K562 (cell line): ENCODE measurements at regions not wholly inside any gene's neighbourhood (a gene's known extent, or its start where the extent isn't known, plus 50 kb on each side); places are given as distances from the start of the nearest gene placed in this dataset.

Source experiments
- AFF4 ChIP-seq: sonication (generic); formaldehyde crosslinking; IDR thresholded peaks from 2 replicates; pipeline ENCODE4 v1.8.0; 2023; ENCODE audit warnings: mild to moderate bottlenecking, missing genetic modification reagents
- E2F8 ChIP-seq: fragments of 450-650 bp; IDR thresholded peaks from 2 replicates; pipeline ENCODE4 v1.7.1; 2018; ENCODE audit warnings: mild to moderate bottlenecking, low read depth; ENCODE audit not compliant: partially characterized antibody
- ETS1 ChIP-seq: conservative IDR thresholded peaks from 2 replicates; pipeline ENCODE4 v1.6.1; 2011; ENCODE audit warnings: low read depth, mild to moderate bottlenecking, low read length; ENCODE audit not compliant: control insufficient read depth
- HCFC1 ChIP-seq: IDR thresholded peaks from 2 replicates; pipeline ENCODE4 v1.6.1; 2012; ENCODE audit warnings: low read depth, low read length, improper control_type of control experiment
- NR4A1 ChIP-seq, 2 experiments: fragments of 250-450 bp in 1 of 2; fragments of 450-650 bp in 1 of 2; sonication (Bioruptor Pico) in 1 of 2; IDR thresholded peaks; 2 replicates each; pipeline versions ENCODE4 v1.4.0 to v1.6.1; 2016 to 2020; ENCODE audit warnings: mild to moderate bottlenecking in 2 of 2, missing compliant biosample characterization in 1 of 2, missing genetic modification characterization in 1 of 2, moderate library complexity in 1 of 2
- RBBP5 ChIP-seq: fragments of 200-600 bp; sonication (generic); IDR thresholded peaks from 2 replicates; pipeline ENCODE4 v1.6.1; 2012; ENCODE audit warnings: borderline replicate concordance, mild to moderate bottlenecking, low read length, control low read depth, inconsistent platforms; ENCODE audit not compliant: insufficient read depth, poor library complexity, severe bottlenecking
- RHOXF2B ChIP-seq: fragments of 250-450 bp; sonication (Bioruptor Pico); conservative IDR thresholded peaks from 2 replicates; pipeline ENCODE4 v1.5.1; 2021
- SAP30 ChIP-seq: fragments of 200-600 bp; sonication (generic); IDR thresholded peaks from 2 replicates; pipeline ENCODE4 v1.6.1; 2012; ENCODE audit warnings: borderline replicate concordance, low read depth, mild to moderate bottlenecking, moderate library complexity, low read length, control low read depth, inconsistent platforms; ENCODE audit not compliant: insufficient read depth, poor library complexity, severe bottlenecking
- THAP7 ChIP-seq: fragments of 250-450 bp; sonication (Bioruptor Pico); IDR thresholded peaks from 2 replicates; pipeline ENCODE4 v1.5.0; 2021
- U2AF2 ChIP-seq: fragments of 200-400 bp; formaldehyde crosslinking; optimal IDR thresholded peaks from 2 replicates; pipeline ENCODE3; 2017; ENCODE audit warnings: low read depth, mild to moderate bottlenecking, low read length
- WHSC1 ChIP-seq: IDR thresholded peaks from one replicate; pipeline ENCODE4 v1.6.1; 2012; ENCODE audit warnings: low read length, control low read depth, inconsistent platforms
- ZFP30 ChIP-seq: fragments of 250-450 bp; sonication (Bioruptor Pico); IDR thresholded peaks from 2 replicates; pipeline ENCODE4 v1.8.0; 2022; ENCODE audit warnings: moderate library complexity, mild to moderate bottlenecking, inconsistent platforms, borderline replicate concordance
- ZNF140 ChIP-seq: fragments of 250-450 bp; sonication (Bioruptor Pico); IDR thresholded peaks from 2 replicates; pipeline ENCODE4 v1.8.0; 2021; ENCODE audit warnings: moderate library complexity, mild to moderate bottlenecking, inconsistent platforms
- ZNF311 ChIP-seq: fragments of 250-450 bp; sonication (Bioruptor Pico); IDR thresholded peaks from 2 replicates; pipeline ENCODE4 v1.4.0; 2020; ENCODE audit warnings: mild to moderate bottlenecking, moderate library complexity
- ZNF511 ChIP-seq: sonication (generic); formaldehyde crosslinking; IDR thresholded peaks from 2 replicates; pipeline ENCODE4 v1.8.0; 2022; ENCODE audit warnings: mild to moderate bottlenecking, missing genetic modification reagents

GRCh38 chr7:32681174-32681518 is 185.9 kb downstream of the AVL9 start (continued):
- TF ChIP-seq ZNF511 (CRISPR knock-in tag) = no peak
- no peak for TF ChIP-seq ZFP30 (CRISPR knock-in tag)
- TF ChIP-seq ZNF140 (CRISPR knock-in tag) = no peak
- no peak for TF ChIP-seq ETS1
- TF ChIP-seq RBBP5 = no peak
- no peak for TF ChIP-seq E2F8
- no peak for TF ChIP-seq THAP7
- no peak for TF ChIP-seq U2AF2
- no peak for TF ChIP-seq SAP30
- no peak for TF ChIP-seq WHSC1
- TF ChIP-seq NR4A1 (CRISPR knock-in tag; IDR thresholded peaks at IDR 0.05) = no peak
- TF ChIP-seq NR4A1 (tag; IDR thresholded peaks at IDR 0.05) = no peak
- TF ChIP-seq HCFC1 = no peak
- no peak for TF ChIP-seq RHOXF2B
- TF ChIP-seq ZNF311 (CRISPR knock-in tag) = peak; percentile 53; the same call in 1 of the 2 replicates
- no peak for TF ChIP-seq AFF4 (CRISPR knock-in tag)
